GM21360 (cell line): ENCODE measurements at regions not wholly inside any gene's neighbourhood (a gene's known extent, or its start where the extent isn't known, plus 50 kb on each side); places are given as distances from the start of the nearest gene placed in this dataset.
"Not testable (repeated sequence)": the region's sequence is repeated elsewhere in the genome, so short reads cannot be mapped to it uniquely, and the experiment has no call there.

Source experiments
- ATAC-seq: cut with Tn5 transposase; IDR thresholded peaks from one replicate; pipeline ENCODE4 v1.9.1; 2021; ENCODE audit warnings: mild to moderate bottlenecking, moderate library complexity; ENCODE audit not compliant: unreplicated experiment

DNA sequence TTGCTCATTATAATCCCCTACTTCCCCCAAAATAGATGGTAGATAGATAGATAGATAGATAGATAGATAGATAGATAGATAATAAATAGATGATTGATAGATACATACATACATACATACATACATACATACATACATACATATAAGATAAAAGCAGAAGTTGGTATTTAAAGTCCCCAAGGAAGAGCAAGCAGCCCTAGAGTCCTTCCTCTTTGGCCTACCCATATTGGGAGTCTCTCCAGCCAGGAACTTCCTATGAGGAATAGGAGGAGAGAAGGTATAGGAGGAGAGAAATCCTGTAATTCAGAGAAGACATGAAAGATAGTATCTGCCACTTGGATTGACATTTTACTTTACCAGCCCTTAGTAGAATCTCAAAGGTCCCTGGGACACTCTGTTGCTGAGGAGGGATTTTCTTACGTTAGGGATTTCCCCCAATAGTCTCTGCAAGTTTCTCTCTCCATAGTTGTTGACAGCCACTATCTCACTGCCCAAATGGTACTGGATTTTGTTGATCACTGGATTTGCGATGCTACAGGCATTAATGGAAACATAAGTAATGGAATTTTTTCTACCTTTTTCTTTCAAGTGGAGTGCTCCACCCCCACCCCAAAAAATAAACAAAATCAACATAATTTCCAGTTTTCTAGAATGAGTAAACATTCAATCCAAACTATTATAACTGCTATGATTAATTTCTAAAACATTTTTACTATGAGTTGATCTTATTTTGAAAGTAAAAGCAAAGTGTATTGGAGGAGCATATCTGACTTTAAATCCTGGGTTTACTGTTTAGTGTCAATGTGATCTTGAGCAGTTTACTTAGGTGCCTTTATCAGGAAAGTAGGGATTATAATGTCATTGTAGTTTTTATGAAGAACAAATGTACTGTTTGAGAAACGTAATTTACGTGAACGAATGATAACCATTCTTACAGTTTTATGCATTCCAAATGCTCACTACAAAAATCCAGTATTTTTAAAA lies 93.2 kb upstream of the TNFSF4 start:
- ATAC-seq: no peak

DNA sequence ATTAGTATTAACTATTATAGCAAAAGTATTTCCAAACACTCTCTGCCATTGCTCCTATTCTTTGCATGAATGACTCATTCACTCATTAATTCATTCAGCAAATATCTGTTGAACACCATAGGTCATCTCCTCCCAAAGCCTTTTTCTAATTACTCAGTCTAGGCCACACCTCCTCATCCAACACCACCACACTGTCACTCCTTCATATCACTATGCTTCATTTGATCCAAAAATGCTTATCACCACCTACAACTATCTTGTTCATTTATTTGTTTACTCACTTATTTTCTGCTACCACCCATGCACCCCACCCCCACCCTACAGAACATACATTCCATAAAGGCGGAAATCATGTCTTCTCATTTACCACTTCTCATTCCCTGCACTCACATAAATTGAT lies 94.4 kb upstream of the TNFSF4 start:
- ATAC-seq: no peak

- ATAC-seq: no peak
These were observed 95.2 kb upstream of the TNFSF4 start for GRCh38 chr1:173302366-173302765.

GRCh38 chr1:173302890-173303829 lies 96.0 kb upstream of the TNFSF4 start:
- ATAC-seq: no peak

DNA sequence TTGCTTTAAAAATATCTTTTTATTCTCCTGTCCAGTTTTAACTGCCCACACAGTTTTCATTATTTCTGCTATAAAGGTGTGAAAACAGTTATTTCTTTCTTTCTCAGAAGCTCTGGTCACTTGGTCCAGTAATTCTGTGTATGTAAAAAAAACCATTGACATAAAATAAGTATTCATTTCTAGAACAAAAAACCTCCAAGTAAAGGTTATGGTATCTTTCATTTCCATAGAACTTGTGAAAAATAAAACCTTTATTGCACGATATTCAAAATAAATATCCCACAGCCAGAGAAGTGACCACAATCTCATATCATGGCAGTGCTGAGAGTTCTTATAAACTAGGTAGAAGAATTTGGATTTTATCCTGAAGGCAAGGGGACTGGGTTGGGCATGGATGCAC lies 96.9 kb upstream of the TNFSF4 start:
- ATAC-seq: no peak

DNA sequence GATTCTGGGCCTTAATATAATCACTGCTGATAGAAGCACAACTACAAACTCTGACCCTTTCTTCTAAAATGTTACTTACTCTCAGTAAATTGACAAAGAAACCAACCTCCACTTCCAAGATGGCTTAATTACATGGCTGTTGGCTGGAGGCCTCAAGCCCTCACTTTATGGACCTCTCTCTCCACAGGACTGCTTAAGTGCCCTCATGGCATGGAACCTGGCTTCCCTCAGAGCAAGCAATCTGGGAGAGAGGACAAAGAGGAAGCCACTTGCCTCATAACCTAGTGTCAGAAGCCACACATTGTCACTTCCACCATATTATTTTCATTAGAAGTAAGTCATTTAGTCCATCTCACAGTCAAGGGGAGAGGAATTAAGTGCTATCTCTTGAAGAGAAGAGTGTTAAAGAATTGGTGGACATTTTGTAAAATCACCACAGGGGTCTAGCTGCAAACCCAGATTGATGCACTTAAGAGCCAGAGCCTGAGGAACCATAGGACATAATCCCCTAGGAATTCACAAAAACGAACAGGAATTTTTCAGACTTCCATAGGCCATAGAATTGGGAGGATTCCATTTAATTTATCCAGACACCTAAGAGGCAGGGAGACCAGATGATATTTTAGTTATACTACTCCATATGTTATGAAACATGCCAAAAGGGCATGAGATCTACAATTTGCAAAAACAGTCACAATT lies 97.5 kb upstream of the TNFSF4 start:
- no peak for ATAC-seq

GRCh38 chr1:173307845-173308244 lies 100.7 kb upstream of the TNFSF4 start:
- ATAC-seq: no peak

- ATAC-seq: no peak
These were observed 107.5 kb upstream of the TNFSF4 start for GRCh38 chr1:173314656-173315055.

GRCh38 chr1:173315296-173315695 lies 108.2 kb upstream of the TNFSF4 start:
- ATAC-seq: no peak

GRCh38 chr1:173318788-173319187 lies 111.7 kb upstream of the TNFSF4 start:
- no peak for ATAC-seq

- ATAC-seq: not testable (repeated sequence)
These were observed 117.2 kb upstream of the TNFSF4 start for GRCh38 chr1:173324352-173324751.

- not testable (repeated sequence) for ATAC-seq
These were observed 120.9 kb upstream of the TNFSF4 start for GRCh38 chr1:173327987-173328386.

GRCh38 chr1:173328961-173329360 lies 121.8 kb upstream of the TNFSF4 start:
- no peak for ATAC-seq

- ATAC-seq: no peak
These were observed 122.6 kb upstream of the TNFSF4 start for GRCh38 chr1:173329726-173330125.

DNA sequence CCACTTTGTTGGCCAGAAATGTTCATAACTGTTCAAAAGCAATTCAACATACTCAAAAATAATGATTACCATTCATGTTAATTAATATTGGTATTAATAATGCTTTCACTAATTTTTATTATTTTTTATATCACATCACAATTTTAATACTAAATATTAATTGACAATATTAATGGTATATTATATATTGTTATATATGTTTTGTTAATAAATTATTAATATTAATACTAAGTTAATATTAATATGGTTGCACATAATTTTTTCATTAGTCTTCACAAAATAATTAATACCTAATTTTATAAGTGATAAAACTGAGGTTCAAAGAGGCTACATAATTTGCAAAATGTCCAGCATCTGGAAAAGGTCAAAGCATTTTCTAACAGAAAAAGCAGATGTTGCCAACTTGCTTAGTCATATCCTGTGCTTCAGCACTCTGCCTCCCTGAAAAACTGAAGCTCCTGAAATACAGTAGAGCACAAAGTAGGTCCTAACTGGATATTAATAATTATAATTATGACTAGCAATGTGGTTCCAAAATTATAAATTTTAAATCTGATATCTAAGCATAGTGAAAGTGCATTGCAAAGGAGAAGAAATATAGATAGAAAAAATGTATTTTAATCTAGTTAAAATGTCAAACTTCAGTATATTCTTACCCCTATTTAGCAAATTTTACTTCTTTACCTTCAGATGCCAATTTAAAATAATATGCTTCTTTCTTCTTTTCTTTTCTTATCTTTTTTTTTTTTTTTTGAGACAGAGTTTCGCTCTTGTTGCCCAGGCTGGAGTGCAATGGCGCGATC lies 123.2 kb upstream of the TNFSF4 start:
- no peak for ATAC-seq

DNA sequence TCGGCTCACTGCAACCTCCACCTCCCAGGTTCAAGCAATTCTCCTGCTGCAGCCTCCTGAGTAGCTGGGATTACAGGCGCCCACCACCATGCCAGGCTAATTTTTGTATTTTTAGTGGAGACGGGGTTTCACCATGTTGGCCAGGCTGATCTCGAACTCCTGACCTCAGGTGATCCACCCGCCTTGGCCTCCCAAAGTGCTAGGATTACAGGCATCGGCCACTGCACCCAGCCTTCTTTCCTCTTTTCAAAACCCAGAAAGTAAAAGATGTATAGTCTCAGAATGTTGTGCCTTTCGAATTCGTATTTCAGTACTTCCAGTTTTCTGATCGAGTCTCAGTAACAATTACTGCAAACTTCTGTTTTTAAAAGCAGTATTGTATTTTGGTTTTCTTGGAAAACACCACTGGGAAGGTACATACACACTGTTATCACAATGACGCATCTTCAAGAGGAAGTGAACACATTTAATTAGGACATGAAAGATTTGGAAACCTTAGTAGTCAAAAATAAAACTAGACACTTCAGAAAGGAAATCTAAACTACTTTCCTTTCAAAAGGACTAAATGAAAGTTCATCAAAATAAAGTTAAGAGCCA lies 123.9 kb upstream of the TNFSF4 start:
- ATAC-seq: not testable (repeated sequence)

DNA sequence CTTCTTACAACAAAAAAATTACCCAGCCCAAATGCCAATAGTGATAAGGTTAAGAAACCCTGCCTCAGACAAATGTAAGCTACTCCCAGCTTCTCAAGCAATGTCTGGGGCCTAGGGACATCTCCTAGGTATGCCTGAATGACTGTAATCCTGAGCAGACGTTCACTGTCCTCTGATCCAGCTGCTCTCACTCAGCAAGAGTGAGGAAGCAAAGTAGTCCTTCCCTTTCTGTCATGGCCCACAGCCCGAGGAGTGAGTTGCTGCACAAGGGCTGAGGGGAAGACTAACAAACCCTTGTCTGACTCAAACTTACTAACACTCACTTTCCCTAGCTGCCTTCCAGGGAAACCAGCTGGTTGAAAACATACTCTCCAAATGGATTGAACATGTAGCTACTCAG lies 124.9 kb upstream of the TNFSF4 start:
- no peak for ATAC-seq

- peak; percentile 54 for ATAC-seq
These were observed 126.5 kb upstream of the TNFSF4 start for GRCh38 chr1:173333581-173333980.

DNA sequence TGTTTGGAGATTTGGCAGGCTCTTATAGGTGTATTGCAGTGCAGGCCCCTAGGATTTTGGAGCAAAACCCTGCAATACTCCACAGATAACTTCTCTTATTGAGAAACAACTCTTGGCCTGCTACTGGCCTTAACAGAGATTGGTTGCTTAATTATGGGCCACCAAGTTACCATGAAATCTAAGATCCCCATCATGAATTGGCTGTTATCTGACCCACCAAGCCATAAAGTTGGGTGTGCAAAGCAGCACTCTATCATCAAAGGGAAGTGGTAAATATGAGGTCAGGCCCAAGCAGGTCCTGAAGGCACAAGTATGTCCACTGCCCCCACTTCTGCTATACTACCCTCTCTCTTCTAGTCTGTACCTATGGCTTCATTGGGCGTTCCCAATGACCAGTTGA lies 130.0 kb upstream of the TNFSF4 start:
- ATAC-seq: no peak

DNA sequence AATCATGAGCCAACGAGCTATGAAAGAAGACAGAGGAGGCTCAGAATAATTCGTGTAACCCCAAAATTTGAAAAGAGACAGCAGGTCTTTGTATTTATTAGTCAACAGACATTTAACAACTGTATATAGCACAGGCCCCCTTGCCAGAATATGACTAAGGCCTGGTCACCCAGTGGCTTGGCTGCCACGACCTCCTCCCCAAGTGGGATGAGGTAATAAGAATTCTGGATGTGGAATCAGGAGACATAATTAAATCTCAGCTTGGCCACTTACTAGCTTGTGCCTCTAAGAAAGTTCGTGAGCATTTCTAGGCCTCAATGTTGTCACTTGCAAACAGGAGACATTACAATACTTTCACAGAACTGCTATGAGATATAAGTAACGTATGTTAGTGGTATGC lies 134.2 kb upstream of the TNFSF4 start:
- no peak for ATAC-seq
